SKM-1 (cell line): ENCODE measurements at regions not wholly inside any gene's neighbourhood (a gene's known extent, or its start where the extent isn't known, plus 50 kb on each side); places are given as distances from the start of the nearest gene placed in this dataset.

Source experiments
- DNase-seq: peaks from one replicate; lab custom pipeline; 2025; ENCODE audit not compliant: unreplicated experiment; lab: John Stamatoyannopoulos, UW

- DNase-seq = no peak
These were observed 357.3 kb upstream of the ADAMTS9 start for GRCh38 chr3:65045138-65045537.

- DNase-seq = no peak
These were observed 356.6 kb upstream of the ADAMTS9 start for GRCh38 chr3:65044401-65044800.

- no peak for DNase-seq
These were observed 354.9 kb upstream of the ADAMTS9 start for GRCh38 chr3:65042675-65043074.

DNA sequence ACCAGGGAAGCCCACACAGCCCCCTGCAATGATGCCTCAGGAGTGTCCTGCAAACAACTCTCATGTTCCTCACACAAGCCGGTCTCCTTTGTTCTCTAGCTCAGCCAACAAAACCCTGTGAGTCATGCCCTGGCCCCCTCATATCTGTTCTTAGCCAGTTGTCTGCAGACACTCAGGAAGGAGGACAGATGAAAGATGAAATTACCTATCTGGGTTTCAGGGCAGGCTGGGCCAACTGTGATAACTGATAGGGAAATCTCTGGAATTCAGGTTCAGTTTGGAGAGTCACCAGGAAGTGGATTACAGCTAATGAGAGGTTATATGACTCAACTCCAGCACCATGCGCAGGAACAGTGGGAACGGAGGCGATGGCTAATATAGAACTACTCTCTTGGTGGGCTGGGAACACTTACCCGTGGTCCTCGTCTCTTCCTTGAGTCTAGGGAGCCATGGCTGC lies 352.0 kb upstream of the ADAMTS9 start:
- no peak for DNase-seq

GRCh38 chr3:65037861-65038260 lies 350.1 kb upstream of the ADAMTS9 start:
- DNase-seq = no peak

DNA sequence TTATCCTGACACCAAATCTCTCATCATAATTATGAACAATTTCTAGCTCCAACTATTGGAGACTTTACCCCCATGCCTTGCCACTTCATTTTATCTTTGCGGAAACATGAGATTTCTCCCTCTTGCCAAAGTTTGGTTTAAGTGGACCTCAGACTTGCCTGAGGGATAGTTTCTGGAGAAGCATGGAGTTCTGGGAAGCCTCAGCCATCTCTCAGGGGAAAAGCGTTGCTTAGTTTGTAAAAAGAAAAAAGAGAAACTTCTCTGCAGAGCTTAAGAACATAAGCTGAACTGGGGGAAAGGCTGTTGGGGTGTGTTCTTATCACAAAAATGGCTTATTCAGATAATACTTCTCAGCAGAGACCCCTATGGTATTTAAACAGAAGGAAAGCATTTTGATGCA lies 347.4 kb upstream of the ADAMTS9 start:
- no peak for DNase-seq

DNA sequence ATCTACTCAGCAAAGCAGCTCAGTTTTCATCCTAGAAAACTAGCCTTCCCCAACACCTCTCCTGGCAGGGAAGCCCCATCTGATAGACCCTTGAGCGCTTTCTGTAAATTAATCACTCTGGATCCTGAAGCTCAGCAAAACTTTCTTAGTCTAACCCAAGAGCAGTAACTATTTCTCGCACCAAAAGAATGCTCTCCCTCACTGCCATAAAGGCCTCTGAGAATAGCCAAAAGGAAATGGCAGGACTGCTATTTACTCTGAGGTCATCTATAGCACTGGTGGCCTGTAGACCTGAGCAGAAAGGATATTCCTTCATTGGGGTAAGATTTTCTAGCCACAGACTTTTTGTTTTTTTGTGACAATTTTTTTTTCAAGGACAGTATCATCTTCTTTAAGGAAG lies 345.8 kb upstream of the ADAMTS9 start:
- no peak for DNase-seq

- DNase-seq = no peak
These were observed 343.2 kb upstream of the ADAMTS9 start for GRCh38 chr3:65030847-65031463.

- no peak for DNase-seq
These were observed 342.3 kb upstream of the ADAMTS9 start for GRCh38 chr3:65030014-65030627.

GRCh38 chr3:65029130-65029529 lies 341.3 kb upstream of the ADAMTS9 start:
- DNase-seq = no peak

GRCh38 chr3:65028024-65028423 lies 340.2 kb upstream of the ADAMTS9 start:
- no peak for DNase-seq

GRCh38 chr3:65027335-65027734 lies 339.5 kb upstream of the ADAMTS9 start:
- DNase-seq = no peak

GRCh38 chr3:65026151-65026550 lies 338.4 kb upstream of the ADAMTS9 start:
- DNase-seq = no peak

DNA sequence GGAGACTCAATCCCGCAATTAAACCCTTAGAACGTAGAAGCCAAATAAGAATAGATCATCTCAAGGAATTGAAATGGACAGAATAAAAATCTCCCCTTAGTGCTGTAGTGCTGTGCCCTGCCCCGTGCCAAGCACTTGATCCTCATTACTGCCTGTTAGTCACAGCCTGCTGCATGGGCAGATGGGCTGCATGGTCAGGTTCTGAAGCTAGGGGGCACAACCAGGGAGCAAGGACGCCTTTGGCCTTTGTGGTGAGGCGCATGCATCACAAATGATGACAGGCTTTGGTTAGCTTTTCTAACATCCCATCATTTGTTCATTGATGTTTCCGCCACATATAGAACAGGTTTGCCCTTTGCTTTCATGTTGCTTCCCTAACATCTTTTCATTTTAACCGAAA lies 336.3 kb upstream of the ADAMTS9 start:
- DNase-seq = no peak

- no peak for DNase-seq
These were observed 332.7 kb upstream of the ADAMTS9 start for GRCh38 chr3:65020281-65021160.

DNA sequence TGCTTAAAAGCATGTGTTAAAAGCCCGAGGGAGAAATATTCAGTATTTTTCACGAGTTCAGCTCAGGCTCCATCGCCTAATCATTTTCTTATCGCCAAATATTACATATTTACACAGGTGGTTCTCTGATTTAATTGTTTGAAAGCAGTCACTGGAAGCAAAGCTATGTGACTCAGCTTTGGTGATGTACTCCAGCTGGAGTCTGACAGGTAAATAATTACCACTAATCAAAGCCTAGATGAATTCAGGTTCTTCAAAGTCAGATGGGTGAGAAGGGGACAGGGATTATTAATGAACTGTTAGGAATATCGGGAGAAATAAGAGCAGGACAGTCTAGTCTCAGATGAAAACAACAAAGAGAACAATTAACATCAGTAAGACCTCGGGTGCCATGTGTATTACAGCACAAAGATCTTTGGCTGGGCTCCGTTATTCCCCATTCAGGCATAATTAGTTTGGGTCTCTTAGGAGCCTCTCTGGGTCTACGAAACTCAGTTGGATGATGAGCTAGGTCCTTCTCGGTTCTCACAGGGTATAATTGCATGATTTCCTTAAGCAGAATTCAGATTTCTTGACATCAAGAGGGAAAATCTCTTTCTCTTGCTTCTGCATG lies 331.7 kb upstream of the ADAMTS9 start:
- DNase-seq = no peak

DNA sequence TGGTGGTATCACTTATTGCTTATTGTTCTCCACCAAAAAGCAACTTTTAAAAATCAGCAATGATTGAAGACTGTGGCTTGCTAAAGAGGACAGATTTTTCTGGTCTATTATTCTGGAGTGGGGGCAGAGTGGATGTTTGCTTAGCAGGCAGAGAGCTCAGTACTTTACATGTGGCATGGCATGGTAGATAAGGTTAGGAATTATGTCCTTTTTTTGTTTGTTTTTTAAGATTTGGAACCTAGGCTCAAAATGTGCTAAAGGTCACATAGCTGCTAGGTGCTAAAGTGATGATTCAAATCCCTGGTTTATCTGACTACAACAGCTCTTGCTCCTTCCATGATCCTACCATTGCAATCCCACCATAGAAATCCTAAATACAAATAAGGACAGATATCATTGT lies 331.0 kb upstream of the ADAMTS9 start:
- no peak for DNase-seq

GRCh38 chr3:65017359-65017758 lies 329.6 kb upstream of the ADAMTS9 start:
- DNase-seq = no peak

DNA sequence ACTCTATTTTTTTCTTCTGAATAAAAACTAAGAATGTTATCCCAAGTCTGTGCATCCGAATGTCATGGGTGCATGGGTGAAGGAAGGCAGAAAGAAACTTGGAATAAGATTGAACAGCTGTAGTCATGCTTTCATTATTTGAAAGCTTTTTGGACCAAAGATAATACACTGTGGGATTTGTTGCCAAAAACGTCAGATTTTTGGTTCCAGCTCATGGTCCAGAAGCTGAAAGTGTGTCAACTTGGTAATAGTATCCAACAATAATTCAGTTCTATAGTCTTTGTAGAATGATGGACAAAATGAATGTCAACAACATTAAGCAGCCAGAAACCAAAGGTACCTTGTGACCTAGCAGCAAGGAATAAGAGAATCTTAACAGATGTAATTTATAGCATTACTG lies 327.9 kb upstream of the ADAMTS9 start:
- DNase-seq = no peak

GRCh38 chr3:65013053-65013452 lies 325.3 kb upstream of the ADAMTS9 start:
- no peak for DNase-seq

DNA sequence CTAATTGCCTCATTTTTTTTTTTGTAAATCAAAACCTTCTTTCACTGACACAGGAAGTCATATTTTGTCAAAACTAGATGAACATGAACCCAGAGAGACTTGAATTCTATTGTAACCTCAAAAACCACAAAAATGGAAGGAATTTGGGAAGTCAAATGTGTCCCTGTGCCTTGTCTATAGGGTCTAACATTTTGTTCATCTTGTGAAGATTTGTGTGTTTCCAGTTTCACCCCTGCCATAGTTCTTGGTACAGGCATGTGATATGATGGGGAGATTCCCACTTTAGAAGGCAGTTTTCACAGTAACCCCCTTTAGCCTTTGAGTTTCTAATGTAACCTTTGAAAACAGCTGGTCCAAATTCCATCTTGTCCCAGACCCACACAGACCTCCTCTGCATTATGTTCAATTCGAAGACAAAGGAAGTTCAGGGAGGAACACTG lies 318.5 kb upstream of the ADAMTS9 start:
- DNase-seq = no peak

DNA sequence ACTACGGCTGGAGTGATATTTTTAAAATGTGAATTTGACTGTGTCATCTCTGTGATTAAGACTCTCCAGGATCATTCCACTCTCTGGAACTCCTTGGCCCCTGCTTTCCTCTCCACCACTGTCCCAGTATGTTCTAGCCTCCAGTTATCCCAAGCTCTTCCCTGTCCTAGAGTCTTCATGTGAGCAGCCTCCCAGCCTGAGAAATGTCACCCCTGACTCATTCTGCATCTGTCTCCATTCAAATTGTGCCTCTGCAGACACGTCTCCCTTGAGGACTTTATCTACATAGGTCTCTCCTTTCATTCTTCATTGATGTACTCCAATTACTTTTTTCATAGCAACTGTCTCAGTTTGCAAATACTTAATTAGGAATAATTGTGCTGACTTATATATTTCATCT lies 317.7 kb upstream of the ADAMTS9 start:
- no peak for DNase-seq
